Heart right ventricle (tissue), 16 donors: ENCODE measurements at regions not wholly inside any gene's neighbourhood (a gene's known extent, or its start where the extent isn't known, plus 50 kb on each side); places are given as distances from the start of the nearest gene placed in this dataset.

Experiments used
- ATAC-seq, 8 donors: fragments of 200-7000 bp; cut with Tn5 transposase; one replicate each; pipeline ENCODE4 v1.9.1; 2020; ENCODE audit warnings: mild to moderate bottlenecking in 8 of 8, moderate library complexity in 8 of 8, moderate number of reproducible peaks in 1 of 8
- DNase-seq, 2 donors: peaks; one replicate each; pipeline ENCODE4 v3.0.0-alpha.2; 2020
- H3K27ac ChIP-seq, 10 donors: fragments of 200-600 bp; sonication (generic) in 2 of 10; one replicate each; pipeline versions ENCODE4 v1.5.0 to v1.8.0; 2020 to 2022; ENCODE audit warnings: mild to moderate bottlenecking in 3 of 10
- H3K27me3 ChIP-seq, 7 donors: fragments of 200-600 bp; one replicate each; pipeline ENCODE4 v1.8.0; 2021 to 2022; ENCODE audit warnings: mild to moderate bottlenecking in 2 of 7
- H3K36me3 ChIP-seq, 9 donors: fragments of 200-600 bp; sonication (generic) in 1 of 9; one replicate each; pipeline versions ENCODE4 v1.5.0 to v1.8.0; 2020 to 2022; ENCODE audit warnings: mild to moderate bottlenecking in 2 of 9
- H3K4me1 ChIP-seq, 9 donors: fragments of 200-600 bp; sonication (generic) in 1 of 9; one replicate each; pipeline versions ENCODE4 v1.5.0 to v1.8.0; 2020 to 2022; ENCODE audit warnings: mild to moderate bottlenecking in 4 of 9
- H3K4me3 ChIP-seq, 10 donors: fragments of 200-600 bp; sonication (generic) in 2 of 10; one replicate each; pipeline versions ENCODE4 v1.5.0 to v1.8.0; 2020 to 2022; ENCODE audit warnings: mild to moderate bottlenecking in 7 of 10, moderate library complexity in 2 of 10
- H3K9me3 ChIP-seq, 11 donors: fragments of 200-600 bp in 10 of 11; sonication (generic) in 2 of 11; one replicate each; pipeline versions ENCODE4 v1.5.0 to v1.8.0; 2013 to 2022; ENCODE audit warnings: mild to moderate bottlenecking in 2 of 11, control low read depth in 1 of 11, moderate library complexity in 1 of 11
- CTCF ChIP-seq, 9 donors: fragments of 200-600 bp; sonication (generic) in 2 of 9; IDR thresholded peaks; one replicate each; pipeline versions ENCODE4 v1.5.0 to v1.8.0; 2021 to 2022; ENCODE audit warnings: antibody characterized with exemption in 9 of 9, mild to moderate bottlenecking in 5 of 9, moderate library complexity in 1 of 9
- WGBS, 2 donors: extraction: QIAGEN DNeasy Blood & Tissue Kit; methylation state at CpG; one replicate each; pipeline ENCODE4 v1.1.7; 2013; ENCODE audit warnings: inconsistent platforms in 1 of 2; 5-methylcytosine and 5-hydroxymethylcytosine counted together
- intact Hi-C, 10 donors: fragments of 100-400 bp; cut with DNase I; formaldehyde crosslinking; loops; one replicate each; pipeline versions ENCODE4 v1.11.1 to v1.14.2; 2022
- donor health status: Arrhythmogenic right ventricular cardiomyopathy.
- donor health status: ischemic (EF 13 %, LVEDD 7.1; RV severe dilation, severe dysfunction).
- donor health status: healthy with polysubstance abuse.
- donor health status: DM: no; HTN: yes; CAD: no.
- donor health status: DM: no; HTN: no; CAD: no.
- donor health status: ischemic (EF 25% LVEDD 6.9; RV normal size, moderate dysfunction).
- donor health status: ischemic (EF 25% LVEDD 5.7; RV mildly dilated, moderate dysfunction).
- donor health status: healthy.
- donor health status: DM: yes; HTN: yes; CAD: no.
- donor health status: Ischemic cardiomyopathy.
- donor health status: ischemic (EF 35%, LVEDD 5.7; RV mildly dilated, moderate dysfunction).
- donor health status: nonischemic (EF 11% LVEDD 7.7; RV severe dilation, severe dysfunction).
- donor health status: DM: yes; HTN: yes; CAD: no.
- donor health status: PGD.
- donor health status: ischemic (EF 29% LVEDD 5.4; RV normal size, mild dysfunction).
- donor health status: nonischemic (EF 23%, LVEDD 6.1; RV moderate dilation, normal function).

GRCh38 chr12:125229878-125230530, 164.8 kb downstream of the AACS start:
- Histone ChIP-seq H3K27me3 (peaks cover 0 to 15% (median 0%) of the 10 kb centered on the region in 7 donors), H3K4me3 (no peak overlapping the region), H3K36me3 (no peaks in the 10 kb centered on the region), H3K9me3 (peaks cover 0 to 11% (median 0%) of the 10 kb centered on the region in 11 donors), H3K4me1 (no peaks in the 10 kb centered on the region), H3K27ac (no peak overlapping the region)
- 83 to 89% methylated on average over 14 of the region's 14 CpGs for WGBS, 2 donors
- TF ChIP-seq CTCF (IDR thresholded peaks at IDR 0.05), result no peak
- ATAC-seq (no peak), DNase-seq (no peak)
- intact Hi-C loops, result no loop called here

GRCh38 chr12:125233319-125233718, 168.1 kb downstream of the AACS start:
- Histone ChIP-seq H3K27ac (no peak overlapping the region), H3K27me3 (peaks cover 0 to 9% (median 0%) of the 10 kb centered on the region in 7 donors), H3K4me1 (no peaks in the 10 kb centered on the region), H3K36me3 (no peaks in the 10 kb centered on the region), H3K4me3 (no peak overlapping the region), H3K9me3 (peaks cover 0 to 11% (median 0%) of the 10 kb centered on the region in 11 donors)
- intact Hi-C loops, result no loop called here
- WGBS, 2 donors, result 85 to 94% methylated on average over 1 of the region's 1 CpG
- no peak for TF ChIP-seq CTCF (IDR thresholded peaks at IDR 0.05)
- DNase-seq, result no peak
- no peak for ATAC-seq

GRCh38 chr12:125239563-125239962, 174.3 kb downstream of the AACS start:
- intact Hi-C loops, result no loop called here
- DNase-seq (no peak), ATAC-seq (no peak)
- 97% methylated on average over 11 of the region's 11 CpGs for WGBS, 2 donors
- H3K4me3 ChIP-seq, result no peak overlapping the region
- no peak overlapping the region for H3K27ac ChIP-seq
- no peaks in the 10 kb centered on the region for H3K4me1 ChIP-seq
- H3K27me3 ChIP-seq, result peaks cover 0 to 23% (median 11%) of the 10 kb centered on the region in 7 donors
- H3K9me3 ChIP-seq, result no peaks in the 10 kb centered on the region
- no peak for TF ChIP-seq CTCF (IDR thresholded peaks at IDR 0.05)
- H3K36me3 ChIP-seq, result no peaks in the 10 kb centered on the region

GRCh38 chr12:125240717-125241116, 175.5 kb downstream of the AACS start:
- Histone ChIP-seq H3K27ac (no peak overlapping the region), H3K27me3 (peaks cover 0 to 34% (median 22%) of the 10 kb centered on the region in 7 donors), H3K4me1 (no peaks in the 10 kb centered on the region), H3K9me3 (no peaks in the 10 kb centered on the region), H3K36me3 (no peaks in the 10 kb centered on the region), H3K4me3 (no peak overlapping the region)
- ATAC-seq, result no peak
- intact Hi-C loops, result no loop called here
- TF ChIP-seq CTCF (IDR thresholded peaks at IDR 0.05), result no peak
- no peak for DNase-seq
- WGBS, 2 donors, result 60 to 63% methylated on average over 17 of the region's 17 CpGs
